HG03280 (cell line): ENCODE measurements at regions not wholly inside any gene's neighbourhood (a gene's known extent, or its start where the extent isn't known, plus 50 kb on each side); places are given as distances from the start of the nearest gene placed in this dataset.

Experiments
- ATAC-seq: cut with Tn5 transposase; IDR thresholded peaks from one replicate; pipeline ENCODE4 v1.9.1; 2021; ENCODE audit warnings: mild to moderate bottlenecking, moderate library complexity; ENCODE audit not compliant: unreplicated experiment

DNA sequence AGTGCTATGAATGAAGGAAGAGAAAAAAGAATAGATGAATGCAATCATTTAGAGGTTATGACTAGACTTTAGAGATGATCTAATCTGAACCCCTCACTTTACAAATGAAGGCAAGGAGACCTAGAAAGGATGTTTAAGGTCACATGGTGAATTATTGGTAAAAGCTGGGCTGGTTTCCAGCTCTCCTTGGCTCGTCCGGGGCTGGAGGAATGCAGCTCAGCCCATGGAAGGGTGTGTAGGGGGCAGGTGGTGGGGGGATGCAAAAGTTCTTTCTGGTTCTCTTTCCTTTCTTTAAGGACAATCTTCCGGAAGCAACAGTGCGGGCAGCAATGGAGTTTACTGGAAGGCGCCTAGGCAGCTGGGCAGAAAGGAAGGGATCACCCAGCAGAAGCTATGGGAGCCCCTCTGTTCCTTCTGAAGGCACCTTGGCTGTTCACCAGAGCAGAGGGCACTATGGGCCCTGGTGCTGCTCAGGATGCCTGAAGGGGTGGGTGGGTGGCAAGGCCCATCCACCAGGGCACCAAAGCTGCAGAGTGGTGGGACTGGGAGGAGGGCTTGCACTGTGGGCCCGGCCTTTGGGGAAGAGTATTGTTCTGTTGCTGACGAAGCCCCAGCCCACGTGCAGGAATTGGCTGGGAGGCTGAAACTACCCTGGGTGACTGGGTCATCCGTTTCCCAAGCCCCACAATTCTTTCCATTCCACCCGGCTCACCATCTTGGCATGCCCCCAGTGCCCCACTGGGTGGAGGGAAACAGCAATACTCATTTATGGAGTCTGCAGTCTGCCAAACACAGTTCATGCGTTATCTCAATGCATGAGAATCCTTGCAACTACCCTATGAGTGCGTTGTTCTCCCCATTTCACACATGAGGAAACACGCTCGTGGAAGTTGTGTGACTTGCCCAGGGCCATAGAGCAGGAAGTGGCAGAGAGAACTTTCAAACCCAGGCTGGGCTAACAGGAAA is 78.2 kb downstream of the IRF2BPL start:
- no peak for ATAC-seq

DNA sequence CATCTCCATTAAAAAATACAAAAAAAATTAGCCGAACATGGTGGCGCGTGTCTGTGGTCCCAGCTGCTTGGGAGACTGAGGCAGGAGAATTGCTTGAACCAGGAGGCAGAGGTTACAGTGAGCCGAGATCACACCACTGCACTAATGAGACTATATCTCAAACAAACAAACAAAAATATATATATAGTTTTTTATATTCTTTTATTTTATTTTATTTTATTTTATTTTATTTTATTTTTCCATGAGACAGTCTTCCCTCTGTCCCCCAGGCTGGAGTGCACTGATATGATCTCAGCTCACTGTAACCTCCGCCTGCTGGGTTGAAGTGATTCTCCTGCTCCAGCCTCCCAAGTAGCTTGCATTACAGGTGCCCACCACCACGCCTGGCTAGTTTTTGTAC is 79.5 kb downstream of the IRF2BPL start:
- no peak for ATAC-seq

DNA sequence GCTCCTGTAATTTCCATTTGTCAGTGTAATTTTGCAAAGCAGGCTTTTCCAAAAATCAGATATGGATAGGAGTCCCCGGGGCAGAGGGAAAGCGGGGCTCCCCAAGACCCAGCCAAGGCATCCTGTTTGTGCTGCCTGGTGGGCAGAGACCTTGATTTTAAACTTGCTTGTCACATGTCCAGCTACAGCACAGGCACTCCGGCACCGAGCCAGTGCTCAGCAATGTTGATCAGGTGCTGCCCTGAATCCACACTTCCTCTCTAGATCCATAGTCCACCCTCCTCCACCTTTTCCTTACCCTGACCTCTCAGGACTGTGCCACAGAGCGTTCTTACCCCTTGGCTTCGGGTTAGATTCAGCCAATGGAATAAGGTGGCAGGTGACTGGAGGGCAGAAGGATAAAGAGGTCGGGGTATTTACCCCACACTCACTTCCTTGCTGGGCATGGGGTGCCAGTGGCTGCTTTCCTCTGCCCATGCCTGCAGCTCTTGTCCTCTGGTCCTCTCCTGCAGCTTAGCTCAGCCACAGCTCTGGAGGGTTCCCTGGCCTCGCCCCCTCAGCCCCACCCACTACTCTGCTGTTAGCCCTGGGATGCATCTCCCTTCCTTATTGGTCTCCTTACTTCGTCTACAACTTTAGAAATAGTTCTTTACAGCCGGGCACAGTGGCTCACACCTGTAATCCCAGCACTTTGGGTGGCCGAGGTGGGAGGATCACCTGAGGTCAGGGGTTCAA is 80.1 kb downstream of the IRF2BPL start:
- ATAC-seq: no peak

DNA sequence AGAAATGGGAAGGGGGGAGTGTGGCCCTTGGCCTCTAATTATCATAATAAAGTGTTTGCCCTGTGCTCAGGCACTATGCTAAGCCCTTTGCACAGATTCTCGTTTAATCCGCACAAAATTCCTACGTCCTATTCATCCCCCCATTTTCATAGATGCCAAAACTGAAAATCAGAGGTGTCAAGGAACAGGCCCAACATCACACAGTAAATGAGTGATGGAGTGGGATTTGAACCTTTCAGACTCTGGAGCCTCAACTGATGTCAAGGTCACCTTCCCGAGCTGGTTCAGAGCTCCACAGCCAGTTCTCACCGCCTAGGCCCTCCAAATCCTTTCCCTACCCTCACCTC is 80.7 kb downstream of the IRF2BPL start:
- no peak for ATAC-seq

DNA sequence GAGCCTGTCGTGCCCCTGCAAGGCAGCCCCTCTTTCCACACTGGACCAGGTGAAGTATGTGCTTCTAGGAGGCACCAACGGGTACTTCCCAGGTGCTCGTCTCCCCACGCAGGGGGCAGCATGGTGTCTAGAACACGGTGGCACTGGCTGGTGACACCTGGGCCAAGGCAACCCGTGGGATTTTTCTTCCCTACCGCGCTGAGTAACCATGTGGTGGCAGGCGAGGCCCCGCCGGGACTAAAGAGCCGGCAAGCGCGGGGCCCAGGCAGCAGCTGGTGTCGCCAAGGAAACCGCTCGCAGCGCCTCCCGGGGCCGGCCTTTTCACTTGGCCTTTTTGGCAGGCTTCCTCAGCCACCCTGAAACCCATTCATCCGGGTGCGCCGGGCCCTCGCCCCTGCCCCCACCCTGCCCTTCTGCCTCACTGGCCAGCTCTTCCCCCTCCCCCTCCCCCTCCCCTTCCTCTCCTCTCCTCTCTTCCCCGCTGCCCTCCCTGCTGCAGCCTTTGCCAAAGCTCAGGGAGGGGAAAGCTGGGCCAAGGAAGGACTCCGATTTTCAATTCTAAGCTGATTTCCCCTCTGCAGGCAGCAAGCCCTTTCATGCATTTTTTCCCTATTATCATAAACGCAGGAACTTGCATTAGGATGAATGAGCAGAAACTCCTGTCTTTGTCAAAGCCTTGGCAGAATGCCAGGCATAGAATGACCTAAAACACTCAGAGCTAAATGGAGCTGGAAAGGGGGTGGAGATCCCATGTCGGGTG is 81.2 kb downstream of the IRF2BPL start:
- peak; percentile 84 for ATAC-seq

DNA sequence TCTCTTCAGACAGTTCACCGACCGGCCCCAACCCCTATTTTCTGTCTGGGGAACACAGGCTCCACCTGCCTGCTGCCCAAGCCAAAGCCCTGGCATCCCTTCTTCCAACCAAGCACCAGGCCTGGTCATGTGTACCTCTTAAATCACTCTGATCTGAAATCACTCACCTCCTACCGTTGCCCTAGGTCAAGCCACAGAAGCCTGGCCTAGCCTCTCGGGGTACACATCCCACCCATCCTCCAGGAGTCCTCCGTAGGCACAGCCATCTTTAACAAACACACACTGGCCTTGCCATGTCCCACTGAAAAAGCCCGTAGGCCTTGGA is 81.8 kb downstream of the IRF2BPL start:
- ATAC-seq: no peak

DNA sequence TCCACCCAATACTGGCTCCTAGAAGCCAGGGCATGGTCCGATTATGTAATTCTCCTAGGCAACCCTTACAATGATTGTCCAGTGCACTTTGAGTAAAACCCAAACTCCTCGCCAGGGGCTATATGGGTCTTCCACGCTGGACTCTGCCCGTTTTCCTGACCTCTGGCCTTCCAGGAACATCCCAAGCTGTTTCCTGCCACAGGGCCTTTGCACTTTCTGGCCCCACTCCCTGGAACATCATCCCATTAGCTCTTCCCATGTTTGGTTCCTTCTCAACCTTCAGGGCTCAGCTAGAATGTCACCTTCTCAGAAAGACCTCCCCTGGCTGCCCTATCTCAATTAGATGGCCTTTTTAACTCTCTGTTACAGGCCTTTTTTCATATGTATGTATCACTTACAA is 85.4 kb downstream of the IRF2BPL start:
- ATAC-seq: no peak

DNA sequence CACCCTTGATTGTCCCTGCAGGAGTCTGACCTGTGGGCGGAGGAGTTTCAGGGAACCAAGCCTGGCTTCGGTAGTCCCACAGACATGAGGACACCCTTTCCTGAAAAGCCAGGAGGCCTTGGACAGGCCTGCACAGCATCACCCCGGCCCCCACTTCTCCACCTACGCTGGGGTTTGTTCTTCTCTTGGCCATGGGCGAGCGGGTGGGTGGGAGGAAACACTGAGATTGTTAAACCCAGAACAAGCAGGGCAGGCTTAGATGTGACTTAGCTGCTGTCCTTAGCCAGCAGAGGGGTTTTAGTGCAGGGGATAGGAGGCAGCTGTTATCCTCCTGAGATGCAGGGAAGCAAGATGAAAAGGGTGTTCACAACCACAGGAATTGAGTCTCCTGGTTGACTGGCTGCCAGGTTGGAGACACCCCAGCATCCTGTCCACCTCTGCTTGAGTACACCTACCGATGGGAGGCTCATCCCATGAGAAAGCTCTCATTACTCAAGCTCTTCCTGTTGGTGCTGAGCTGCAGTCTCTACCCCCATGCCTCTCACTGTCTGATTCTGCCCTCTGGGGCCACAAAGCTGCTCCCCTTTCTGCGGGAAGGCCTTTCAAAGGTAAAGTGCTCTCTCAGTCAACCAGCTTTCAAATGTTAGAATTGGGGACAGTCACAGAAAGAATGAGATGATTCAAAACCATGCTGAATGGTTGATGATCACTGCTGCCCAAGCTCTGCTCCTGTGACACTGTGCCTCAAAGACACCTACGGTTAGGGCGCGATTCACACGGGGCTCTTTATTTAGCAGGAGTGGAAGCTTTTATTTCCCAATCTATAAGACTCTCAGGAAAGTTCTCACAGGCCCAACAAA is 86.3 kb downstream of the IRF2BPL start:
- no peak for ATAC-seq

DNA sequence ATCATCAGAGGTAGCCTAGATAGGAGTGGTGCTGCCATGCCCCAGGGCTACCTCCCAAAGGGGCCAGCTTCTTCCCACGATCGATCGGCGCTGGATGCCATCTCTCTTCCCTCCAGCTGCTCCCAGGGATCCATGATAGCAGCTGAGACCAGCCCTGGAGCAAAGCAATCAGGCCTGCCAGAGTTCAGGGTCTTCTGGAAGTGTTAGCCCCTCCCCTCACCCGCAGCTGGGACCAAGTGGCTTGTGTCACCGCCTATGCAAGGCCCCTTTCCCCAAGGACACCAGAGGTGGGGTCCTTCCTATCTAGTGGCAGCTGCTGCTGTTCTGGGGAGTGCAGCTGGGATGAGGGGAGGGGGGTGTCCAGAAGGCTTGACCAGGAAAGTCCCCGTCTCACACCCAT is 87.0 kb downstream of the IRF2BPL start:
- no peak for ATAC-seq

DNA sequence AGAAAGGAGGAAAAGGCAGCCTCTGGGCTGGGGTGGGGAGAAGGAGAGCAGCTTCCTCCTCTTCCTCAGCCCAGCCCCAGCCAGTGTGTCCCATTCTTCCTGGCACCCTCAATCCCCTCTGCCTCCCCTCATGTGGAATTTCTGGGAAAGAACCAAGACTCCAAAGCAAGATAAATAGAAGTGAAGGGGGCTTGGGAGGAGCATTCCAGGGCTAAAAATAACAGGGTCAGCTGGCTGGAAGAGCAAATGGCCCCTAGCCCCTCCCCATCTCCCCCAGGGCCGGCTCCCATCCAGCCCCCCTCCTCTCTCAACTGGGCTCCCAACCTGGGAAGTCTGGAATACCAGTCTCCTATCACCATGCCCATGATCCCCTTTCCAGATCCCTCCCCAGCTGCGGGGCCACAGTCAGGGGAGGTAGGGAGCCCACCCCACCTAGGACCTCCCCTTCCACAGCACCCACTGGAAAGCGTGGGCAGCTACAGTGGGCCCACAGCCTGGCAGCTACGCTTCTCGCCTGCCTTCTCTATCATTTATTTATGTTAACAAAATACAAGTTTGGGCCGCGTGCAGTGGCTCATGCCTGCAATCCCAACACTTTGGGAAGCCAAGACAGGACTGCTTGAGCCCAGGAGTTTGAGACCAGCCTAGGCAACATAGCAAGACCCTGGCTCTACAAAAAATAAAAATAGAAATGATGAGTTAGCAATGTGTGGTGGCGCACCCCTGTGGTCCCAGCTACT is 88.3 kb downstream of the IRF2BPL start:
- ATAC-seq: no peak

DNA sequence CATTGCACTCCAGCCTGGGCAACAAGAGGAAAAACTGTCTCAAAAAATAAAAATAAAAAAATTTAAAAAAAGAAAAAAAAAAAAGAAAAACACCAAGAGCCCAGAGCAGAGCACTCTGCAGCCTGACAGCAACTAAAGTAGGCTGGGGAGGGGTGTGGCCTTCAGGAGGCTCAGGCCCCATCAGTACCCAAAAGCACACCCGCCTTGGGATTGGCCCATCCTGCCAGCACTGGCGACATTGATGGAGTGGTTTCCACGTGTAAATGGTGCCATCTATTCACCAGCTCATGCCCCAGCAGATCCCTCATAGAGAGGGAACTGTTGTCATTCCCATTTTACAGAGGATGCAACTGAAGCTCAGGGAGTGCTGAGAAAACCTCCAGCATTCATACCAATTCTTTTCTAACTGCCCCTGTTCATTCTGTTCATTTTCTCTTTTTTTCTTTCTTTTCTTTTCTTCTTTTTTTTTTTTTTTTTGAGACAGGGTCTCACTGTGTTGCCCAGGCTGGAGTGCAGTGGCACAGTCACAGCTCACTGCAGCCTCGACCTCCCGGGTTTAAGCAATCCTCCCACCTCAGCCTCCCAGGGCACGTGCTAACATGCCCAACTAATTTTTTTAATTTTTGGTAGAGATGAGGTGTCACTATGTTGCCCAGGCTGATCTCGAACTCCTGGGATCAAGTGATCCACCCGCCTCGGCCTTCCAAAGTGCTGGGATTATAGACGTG is 89.3 kb downstream of the IRF2BPL start:
- ATAC-seq: no peak

DNA sequence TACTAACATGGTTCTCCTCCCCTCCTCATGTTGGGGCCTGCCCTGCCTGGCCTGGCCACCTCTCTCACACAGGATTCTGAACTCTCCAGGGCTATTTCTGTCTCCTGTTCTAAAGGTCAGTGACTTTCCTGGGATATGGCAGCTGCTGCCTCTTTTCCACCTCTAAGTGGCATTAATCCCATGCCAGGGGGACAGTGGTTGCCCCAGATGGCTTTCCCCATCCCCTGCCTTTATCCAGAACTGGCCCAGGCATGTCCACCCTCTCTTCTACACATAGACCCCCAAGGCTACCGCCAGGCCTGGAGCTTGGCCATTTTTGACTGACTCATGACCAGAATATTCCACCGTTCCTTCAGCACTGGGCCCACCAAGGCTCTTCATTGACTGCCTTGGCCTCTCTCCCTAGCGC is 90.4 kb downstream of the IRF2BPL start:
- no peak for ATAC-seq

DNA sequence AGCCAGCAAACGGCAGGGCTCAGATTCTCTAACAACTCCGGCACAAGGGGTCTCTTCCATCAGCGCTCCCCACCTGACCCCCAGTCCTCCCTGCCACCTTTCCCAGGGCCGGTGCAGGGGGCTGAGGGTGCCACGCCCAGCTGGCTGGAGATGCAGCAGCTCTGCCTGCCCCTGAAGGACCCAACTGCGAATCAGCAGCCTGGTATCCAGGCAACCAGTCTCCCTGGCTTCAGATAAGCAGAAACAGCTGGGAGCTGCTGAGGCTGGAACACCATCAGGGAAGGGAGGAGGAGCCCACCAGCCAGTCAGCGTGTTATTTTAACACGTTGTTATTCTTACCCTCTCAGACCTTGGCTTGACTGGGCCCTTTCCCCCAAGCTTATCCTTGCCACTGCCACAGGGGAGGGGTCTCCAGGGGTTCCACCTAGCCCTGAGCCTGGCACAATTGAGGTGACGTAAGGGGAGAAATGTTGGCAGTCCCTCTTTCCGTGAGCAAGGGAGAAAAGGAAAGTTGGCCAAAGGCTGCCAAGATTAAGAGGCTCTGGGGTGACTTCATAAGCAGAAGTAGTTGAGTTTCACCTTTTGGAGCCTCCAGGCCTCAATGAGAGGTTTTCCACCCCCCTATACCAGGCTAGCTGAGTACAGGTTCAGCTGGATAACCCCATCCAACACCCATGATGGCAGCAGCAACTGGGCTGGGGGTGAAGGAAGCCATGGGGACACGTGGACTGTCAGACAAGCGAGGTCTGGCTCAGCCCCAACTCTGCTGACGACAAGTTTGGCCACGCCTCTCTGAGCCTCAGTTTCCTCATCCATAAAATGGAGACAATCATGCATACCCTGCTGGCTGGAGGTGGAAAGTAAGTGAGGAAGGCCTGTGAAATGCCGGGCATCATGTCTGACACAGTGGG is 91.1 kb downstream of the IRF2BPL start:
- no peak for ATAC-seq

DNA sequence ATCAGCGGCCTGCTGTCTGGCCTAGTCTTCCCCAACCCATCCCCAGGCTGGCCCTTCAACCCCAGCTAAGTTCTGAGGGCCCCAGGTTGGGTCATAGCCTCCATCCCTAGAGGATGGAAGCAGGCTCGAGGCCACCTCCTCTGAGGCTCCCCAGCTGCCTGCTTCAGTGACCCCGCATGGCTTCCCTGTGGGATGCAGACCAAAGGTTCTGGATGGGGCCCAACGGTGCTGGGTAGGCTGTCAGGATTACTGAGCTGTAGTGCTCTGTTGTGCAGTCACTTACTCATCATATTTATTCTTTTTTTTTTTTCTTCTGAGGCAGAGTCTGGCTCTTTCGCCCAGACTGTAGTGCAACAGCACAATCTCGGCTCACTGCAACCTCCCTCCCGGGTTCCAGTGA is 92.0 kb downstream of the IRF2BPL start:
- no peak for ATAC-seq

DNA sequence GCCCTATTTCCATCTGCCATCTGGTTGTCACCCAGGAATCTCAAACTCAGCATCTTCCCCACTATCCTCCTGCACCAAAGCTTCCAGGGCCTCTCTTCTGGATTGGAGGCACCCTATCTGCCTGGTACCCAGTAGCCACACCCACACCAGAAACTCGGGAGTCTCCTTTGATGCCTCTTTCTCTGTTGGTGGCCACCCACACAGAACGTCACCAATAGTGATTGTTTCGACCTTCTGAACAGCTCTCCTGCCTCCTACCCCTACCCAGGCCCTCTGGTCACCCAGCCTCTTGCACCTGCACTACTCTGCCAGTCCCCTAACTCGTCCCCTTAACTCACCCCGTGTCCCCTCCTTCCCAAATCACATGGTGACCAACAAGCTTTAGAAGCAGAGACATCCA is 95.0 kb downstream of the IRF2BPL start:
- ATAC-seq: no peak

DNA sequence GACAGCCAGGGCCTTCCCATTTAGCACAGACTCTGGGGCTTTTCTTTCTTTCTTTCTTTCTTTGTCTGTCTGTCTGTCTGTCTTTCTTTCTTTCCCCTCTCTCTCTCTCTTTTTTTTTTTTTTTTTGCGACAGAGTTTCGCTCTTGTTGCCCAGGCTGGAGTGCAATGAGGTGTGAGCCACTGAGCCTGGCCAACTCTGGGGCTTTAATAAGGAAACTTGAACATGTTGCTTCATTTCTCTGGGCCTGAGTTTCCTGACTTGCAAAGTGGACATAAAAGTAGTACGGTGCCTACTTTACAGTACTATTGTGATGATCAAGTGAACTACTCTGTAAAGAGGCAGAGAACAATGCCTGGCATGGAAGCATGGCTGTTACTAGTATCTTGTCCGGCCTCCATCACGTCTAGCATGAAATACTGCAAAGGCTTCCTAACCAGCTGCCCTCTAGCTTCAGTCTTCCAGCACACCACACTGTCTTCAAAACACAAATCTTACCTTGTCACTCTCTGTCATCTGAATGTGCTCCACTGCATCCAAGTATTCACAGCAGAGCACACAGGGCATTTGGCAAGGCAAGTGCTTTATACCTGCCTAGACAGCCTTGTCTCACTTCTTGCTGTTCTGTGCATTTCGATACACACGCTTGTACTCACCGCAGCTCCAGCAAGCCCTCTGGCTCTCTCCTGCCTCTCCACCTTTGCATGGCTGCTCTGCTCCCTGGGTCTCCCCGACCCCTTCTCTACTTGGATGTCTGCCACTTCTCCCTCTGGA is 96.7 kb downstream of the IRF2BPL start:
- ATAC-seq: no peak

DNA sequence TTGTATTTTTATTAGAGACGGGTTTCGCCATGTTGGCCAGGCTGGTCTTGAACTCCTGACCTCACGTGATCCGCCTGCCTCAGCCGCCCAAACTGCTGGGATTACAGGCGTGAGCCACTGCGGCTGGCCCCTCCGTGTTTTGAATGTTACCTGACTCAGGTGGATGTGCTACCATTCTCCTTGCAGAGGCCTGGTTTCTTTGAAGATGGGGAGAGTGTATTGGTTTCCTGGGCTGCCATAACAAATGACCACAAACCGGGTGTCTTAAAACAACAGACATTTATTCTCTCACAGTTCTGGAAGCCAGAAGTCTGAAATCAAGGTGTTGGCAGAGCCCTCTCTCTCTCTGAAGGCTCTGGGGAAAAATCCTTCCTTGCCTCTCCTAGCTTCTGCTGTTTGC is 98.0 kb downstream of the IRF2BPL start:
- no peak for ATAC-seq

DNA sequence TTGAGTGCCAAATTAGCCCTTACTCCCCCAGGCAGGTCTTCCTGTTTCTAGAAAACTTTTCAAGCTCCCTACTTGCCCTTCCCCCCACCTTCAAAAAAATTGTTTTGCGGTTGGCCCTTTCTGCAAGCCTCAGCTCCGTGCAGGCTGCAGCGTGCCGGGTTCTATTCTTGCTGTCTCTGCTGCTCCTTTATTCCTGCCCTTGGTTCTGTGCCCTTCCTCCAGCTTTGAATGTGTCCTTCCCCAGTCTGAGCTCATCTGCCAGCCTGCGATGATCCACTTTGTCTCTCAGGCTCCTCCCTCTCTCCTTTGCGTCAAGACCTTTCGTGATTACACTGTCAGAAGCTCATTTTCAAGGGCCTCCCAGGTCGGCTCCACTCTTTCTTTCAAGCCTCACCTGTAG is 98.6 kb downstream of the IRF2BPL start:
- ATAC-seq: no peak
